GM04504 (cell line): ENCODE measurements at regions not wholly inside any gene's neighbourhood (a gene's known extent, or its start where the extent isn't known, plus 50 kb on each side); places are given as distances from the start of the nearest gene placed in this dataset.

ENCODE experiments used
- DNase-seq: peaks from one replicate; pipeline ENCODE4 v3.0.0-alpha.2; 2012; ENCODE audit warnings: low read depth

GRCh38 chr15:52876991-52877663 lies 87.0 kb upstream of the ONECUT1 start:
- no peak for DNase-seq

GRCh38 chr15:52872036-52872818 lies 82.1 kb upstream of the ONECUT1 start:
- DNase-seq: no peak

GRCh38 chr15:52870015-52870414 lies 79.9 kb upstream of the ONECUT1 start:
- no peak for DNase-seq

GRCh38 chr15:52866698-52867097 lies 76.6 kb upstream of the ONECUT1 start:
- no peak for DNase-seq

GRCh38 chr15:52862677-52863076 lies 72.5 kb upstream of the ONECUT1 start:
- no peak for DNase-seq

GRCh38 chr15:52858782-52859176 lies 68.6 kb upstream of the ONECUT1 start:
- DNase-seq: no peak

GRCh38 chr15:52857937-52858781 lies 68.0 kb upstream of the ONECUT1 start:
- DNase-seq: no peak

- DNase-seq: no peak
Measured at GRCh38 chr15:52857471-52857870, 67.3 kb upstream of the ONECUT1 start.

- no peak for DNase-seq
Measured at GRCh38 chr15:52856286-52856685, 66.2 kb upstream of the ONECUT1 start.

GRCh38 chr15:52855157-52855556 lies 65.0 kb upstream of the ONECUT1 start:
- DNase-seq: no peak

- DNase-seq: no peak
Measured at GRCh38 chr15:52844823-52845222, 54.7 kb upstream of the ONECUT1 start.
